Medulla oblongata (tissue), 1 donor: ENCODE measurements at regions not wholly inside any gene's neighbourhood (a gene's known extent, or its start where the extent isn't known, plus 50 kb on each side); places are given as distances from the start of the nearest gene placed in this dataset.
A peak's percentile ranks its signal among the peaks of the same experiment; 100 is the strongest.

ENCODE experiments used
- DNase-seq: peaks from one replicate; pipeline ENCODE4 v3.0.0-alpha.2; 2015; ENCODE audit errors: extremely low spot score

GRCh38 chr1:204736836-204737235, 51.3 kb upstream of the LRRN2 start:
- DNase-seq = no peak

GRCh38 chr1:204738506-204738905, 53.0 kb upstream of the LRRN2 start:
- DNase-seq = no peak

- no peak for DNase-seq
These were observed 54.8 kb upstream of the LRRN2 start for GRCh38 chr1:204740354-204740753.

DNA sequence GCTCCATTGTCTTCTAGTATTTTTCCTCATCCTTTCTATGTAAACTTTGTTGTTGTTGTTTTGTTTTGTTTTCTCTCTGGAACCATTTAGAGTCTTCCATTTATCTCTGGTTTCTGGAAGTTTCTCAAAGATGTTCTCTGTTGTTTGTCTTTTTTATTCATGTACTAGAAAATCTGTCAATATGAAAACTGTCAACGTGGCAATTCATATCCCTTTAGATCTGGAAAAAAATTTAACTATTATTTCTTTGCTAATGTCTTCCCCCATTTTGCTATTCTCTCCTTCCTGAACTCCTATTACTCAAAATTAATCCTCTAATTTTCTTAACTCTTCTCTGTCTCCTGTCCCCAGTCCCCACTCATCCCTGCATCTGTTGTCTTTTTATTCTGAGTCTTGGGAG, 55.9 kb upstream of the LRRN2 start:
- DNase-seq = no peak

GRCh38 chr1:204742676-204743251, 57.2 kb upstream of the LRRN2 start:
- DNase-seq = no peak

GRCh38 chr1:204744107-204744779, 58.7 kb upstream of the LRRN2 start:
- DNase-seq = no peak

- peak; percentile 49 for DNase-seq
These were observed 61.4 kb upstream of the LRRN2 start for GRCh38 chr1:204746838-204747442.

GRCh38 chr1:204751480-204751879, 65.9 kb upstream of the LRRN2 start:
- DNase-seq = no peak

GRCh38 chr1:204751883-204752687, 66.5 kb upstream of the LRRN2 start:
- peak; percentile 10 for DNase-seq

DNA sequence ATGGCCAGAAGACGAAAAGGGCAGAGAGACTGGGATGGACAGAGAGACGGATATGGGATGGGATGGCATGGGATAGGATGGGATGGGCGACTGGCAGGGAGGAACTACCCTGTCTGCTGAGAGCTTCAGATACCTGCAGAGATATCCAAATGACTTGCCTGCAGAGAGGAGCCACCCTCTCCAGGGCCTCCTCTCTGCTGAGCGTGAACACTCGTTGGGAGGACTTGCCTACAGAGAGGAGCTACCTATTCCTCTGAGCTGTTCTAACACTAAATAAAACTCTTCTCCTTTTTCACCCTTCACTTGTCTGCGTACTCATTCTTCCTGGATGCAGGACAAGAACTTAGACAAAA, 67.1 kb upstream of the LRRN2 start:
- DNase-seq = no peak

GRCh38 chr1:204754821-204755220, 69.3 kb upstream of the LRRN2 start:
- DNase-seq = no peak

DNA sequence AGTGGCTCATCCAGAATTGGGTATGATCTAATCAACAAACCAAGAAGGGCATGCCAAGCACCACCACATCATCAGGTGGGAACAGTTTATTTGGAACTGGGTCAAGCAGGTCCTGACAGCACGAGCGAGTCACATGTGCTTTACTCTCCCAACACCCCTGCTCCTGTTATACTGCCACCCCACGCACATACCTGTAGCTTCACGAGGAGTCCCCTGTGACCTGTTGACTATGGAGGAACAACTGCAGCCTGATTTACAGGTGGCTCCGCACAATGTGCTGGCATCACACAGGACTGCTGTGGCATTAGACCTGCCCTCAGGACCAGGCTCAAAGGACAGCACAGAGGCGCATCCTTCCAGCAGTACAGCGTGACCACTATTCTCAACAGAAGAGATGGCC, 70.8 kb upstream of the LRRN2 start:
- DNase-seq = no peak

DNA sequence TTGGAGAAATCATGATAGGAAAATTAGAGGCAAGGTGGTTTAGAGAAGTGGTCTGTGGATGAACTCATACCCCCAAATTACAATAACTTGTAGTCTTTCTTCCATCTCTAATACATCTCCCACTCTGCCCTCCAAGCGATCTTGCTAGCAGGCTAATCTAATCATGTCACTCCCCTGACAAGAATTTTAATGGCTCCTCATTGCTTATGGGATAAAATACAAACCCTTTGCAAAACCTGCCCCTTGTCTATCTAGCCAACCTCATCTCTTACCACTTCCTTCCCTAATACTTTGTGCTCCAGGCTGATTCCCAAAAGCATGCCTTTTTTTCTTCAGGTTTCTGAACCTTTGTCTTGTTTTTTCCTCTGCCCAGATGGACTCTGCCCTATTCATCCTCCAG, 71.3 kb upstream of the LRRN2 start:
- DNase-seq = no peak

DNA sequence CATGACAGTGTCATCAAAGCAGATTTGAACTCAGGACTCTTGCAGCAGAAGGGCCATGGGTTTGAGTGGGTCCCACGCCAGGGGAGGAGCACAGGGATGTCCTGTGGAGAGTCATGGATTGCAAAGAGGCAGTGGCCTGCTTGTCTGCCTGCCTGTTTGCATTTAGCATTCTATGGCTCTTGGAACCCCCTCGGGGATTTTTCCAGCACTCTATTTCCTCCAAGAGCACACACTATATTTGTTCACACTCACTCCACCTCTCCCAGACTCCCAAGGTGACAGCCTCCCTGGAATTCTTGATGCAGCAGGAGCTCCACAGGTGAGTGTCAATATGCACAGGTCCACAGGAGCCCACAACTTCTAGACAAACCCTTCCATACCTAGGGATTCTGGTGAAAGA, 73.1 kb upstream of the LRRN2 start:
- no peak for DNase-seq

DNA sequence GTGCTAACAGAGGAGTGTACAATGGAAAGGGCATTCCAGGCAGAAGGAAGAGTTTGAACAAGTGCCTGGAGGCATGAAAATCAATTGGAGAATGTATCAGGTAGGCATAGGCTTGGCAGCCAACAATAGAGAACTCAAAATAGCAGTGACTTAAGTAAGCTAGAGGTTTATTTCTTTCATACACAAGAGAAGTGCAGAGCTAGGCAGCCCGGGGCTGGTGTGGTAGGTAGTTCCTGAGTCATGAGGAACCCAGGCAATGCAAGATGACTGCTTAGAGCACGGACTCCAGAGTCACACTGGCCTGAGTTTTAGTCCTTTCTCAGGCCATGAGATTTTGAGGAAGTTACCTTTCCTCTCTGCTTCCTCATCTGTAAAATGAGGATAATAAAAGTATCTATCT, 74.8 kb upstream of the LRRN2 start:
- no peak for DNase-seq

DNA sequence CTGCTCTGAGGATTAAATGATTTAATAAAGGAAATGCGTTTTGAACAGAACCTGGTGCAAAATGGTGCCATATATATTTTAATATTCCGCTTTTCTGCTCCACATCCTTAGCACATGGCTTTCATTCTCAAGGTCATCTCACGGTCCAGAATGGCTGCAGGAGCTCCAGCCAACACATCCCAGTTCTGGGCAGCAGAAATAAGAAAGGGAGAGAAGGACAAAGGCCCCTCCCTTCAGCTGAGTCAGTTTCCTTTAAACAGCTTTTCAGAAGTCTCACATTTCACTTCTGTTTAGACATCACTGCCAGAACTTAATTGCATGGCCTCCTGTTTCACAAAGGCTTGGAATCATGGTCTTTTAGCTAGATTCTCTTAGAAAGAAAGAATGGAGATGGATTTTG, 75.2 kb upstream of the LRRN2 start:
- no peak for DNase-seq

DNA sequence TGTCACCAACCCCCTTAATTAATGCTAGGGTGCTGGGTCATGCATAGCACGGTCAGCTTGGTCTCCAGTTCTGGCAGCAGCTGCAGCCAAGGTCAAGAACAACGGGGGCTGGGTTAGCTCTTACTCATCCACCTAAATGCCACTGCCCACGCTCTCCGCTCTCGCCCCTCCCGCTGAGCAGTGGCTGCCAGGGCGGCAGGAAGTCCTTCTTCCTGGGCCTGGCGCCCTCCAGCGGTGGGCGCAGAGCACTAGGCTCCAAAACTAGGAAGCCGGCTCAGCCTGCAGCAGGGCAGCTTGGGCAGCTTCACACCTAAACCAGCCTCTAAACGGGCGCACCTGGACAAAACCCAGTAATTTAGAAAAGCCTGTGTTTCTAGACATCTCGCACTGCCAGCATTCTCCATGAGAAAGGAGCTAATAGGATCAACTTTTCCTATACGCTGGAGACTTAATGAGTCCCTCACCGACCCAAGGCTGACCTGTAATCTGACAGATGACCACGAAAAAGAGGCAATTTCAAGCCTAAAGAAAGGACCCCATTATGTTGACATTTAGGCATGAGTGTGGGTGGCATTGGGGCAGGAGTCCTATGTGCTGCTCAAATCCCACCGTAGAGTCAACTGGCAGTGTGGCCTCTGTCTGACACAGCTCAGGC, 78.4 kb upstream of the LRRN2 start:
- DNase-seq = peak; percentile 78

DNA sequence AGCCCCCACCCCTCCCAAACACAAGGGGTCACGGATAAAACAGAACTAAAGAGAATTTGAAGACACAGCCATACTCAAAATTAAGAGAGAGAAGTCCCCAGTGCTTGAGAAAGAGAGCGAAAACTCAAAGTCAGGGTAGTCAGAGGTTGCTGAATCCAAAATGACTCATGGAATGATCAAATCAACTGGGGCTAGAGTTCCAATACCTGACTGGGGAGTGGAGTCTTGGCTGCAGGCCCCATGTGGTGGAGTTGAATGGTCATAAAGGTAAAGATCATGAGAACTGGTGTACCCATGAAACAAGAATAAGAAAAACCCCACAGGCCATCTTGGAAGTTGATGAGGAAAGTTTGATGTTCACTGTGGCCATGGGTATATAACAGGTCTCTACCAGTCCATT, 84.5 kb upstream of the LRRN2 start:
- no peak for DNase-seq

GRCh38 chr1:204771358-204771757, 85.8 kb upstream of the LRRN2 start:
- DNase-seq = no peak

DNA sequence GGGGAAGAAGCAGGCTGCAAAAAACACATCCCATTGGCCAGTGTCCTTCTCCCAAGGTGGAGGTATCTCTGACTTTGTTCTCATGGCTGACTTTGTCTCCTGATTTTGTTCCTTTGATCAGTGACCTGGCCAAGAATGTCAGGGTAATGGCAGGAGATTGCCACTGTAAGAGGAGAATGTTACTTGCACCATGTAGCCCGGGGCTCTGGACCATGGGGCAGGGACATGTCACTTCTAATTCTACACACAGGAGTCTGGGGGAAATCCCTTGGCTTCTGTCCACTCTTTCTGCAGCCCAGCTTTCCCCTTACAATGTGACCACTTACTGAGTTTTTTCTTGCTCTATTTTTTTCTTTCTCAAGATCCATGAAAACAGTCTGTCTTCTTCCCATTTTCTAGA, 87.7 kb upstream of the LRRN2 start:
- no peak for DNase-seq

DNA sequence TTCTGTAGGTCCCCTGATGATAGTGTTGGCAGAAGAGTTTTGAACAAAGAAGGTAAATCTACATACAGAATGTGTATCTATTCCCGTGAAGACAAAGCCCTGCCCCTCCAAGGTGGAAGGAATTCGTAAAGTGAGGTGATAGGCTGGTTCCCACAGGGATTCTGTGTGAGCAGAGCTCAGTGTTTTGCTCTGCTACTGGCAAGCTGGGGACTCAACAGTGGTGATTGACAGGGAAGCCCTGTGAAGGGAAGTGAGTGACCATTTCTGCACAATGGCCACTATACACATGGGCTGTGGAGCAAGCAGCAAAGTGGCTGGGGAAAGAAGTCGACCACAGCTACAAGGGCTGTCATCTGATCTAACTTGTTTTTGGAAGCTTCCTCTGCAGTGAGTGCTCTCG, 90.0 kb upstream of the LRRN2 start:
- no peak for DNase-seq

GRCh38 chr1:204777591-204777990, 92.1 kb upstream of the LRRN2 start:
- no peak for DNase-seq
